ENCODE measurements at regions not wholly inside any gene's neighbourhood (a gene's known extent, or its start where the extent isn't known, plus 50 kb on each side); places are given as distances from the start of the nearest gene placed in this dataset.

DNA sequence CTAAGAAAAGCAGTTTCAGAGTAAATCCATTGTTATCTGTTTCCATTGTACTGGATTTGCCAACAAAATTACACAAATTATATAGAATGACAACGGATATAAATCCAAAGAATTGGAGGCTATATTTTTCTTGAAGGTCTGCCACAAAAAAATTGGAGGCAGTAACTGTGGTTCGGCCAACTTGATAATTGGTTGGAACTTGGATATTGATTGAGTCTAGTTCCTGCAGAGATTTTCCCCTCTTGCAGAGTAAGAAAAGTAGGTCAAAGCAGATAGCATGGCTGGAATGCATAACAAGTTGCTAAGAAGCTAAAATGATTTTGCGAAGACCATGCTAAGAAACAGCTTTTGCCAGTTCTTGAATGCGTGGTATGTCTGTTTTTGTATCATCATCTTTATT, 269.6 kb upstream of the CFAP20DC start:
- no peaks in the 10 kb centered on the region for H3K9me3 ChIP-seq (ENCODE audit: control insufficient read depth in 4 of 4, low read length in 3 of 4)
- no peak overlapping the region for H3K9ac ChIP-seq (ENCODE audit: low read depth in 1 of 2, low read length in 2 of 2)
- peaks cover 0 to 1% (median 0%) of the 10 kb centered on the region in 4 donors for H3K4me1 ChIP-seq (ENCODE audit: control insufficient read depth in 4 of 4, insufficient read depth in 4 of 4, low read length in 3 of 4)
- H3K27ac ChIP-seq (ENCODE audit: low read depth in 1 of 2, low read length in 2 of 2) = no peak overlapping the region
- H3K27me3 ChIP-seq (ENCODE audit: control insufficient read depth in 4 of 4, insufficient read depth in 4 of 4, low read length in 3 of 4) = peaks cover 0 to 4% (median 0%) of the 10 kb centered on the region in 4 donors
- no peak for TF ChIP-seq HNF4G (IDR thresholded peaks at IDR 0.05)
- TF ChIP-seq YY1 (IDR thresholded peaks at IDR 0.05) = no peak
- TF ChIP-seq ATF3 (IDR thresholded peaks at IDR 0.05) = no peak
- no peak for TF ChIP-seq JUND (IDR thresholded peaks at IDR 0.05)
- no peak for TF ChIP-seq TAF1 (conservative IDR thresholded peaks at IDR 0.05)
- H3K36me3 ChIP-seq (ENCODE audit: control insufficient read depth in 4 of 4, insufficient read depth in 3 of 4, low read depth in 1 of 4, low read length in 3 of 4) = no peaks in the 10 kb centered on the region
- 86% methylated on average over 4 of the region's 4 CpGs for WGBS
- H3K4me3 ChIP-seq (ENCODE audit: low read depth in 1 of 3, low read length in 3 of 3) = no peak overlapping the region
- DNase-seq (ENCODE audit: low spot score) = no peak

- Histone ChIP-seq H3K4me1 (ENCODE audit: control insufficient read depth in 4 of 4, insufficient read depth in 4 of 4, low read length in 3 of 4) (peaks cover 0 to 1% (median 0%) of the 10 kb centered on the region in 4 donors), H3K27me3 (ENCODE audit: control insufficient read depth in 4 of 4, insufficient read depth in 4 of 4, low read length in 3 of 4) (peaks cover 0 to 4% (median 0%) of the 10 kb centered on the region in 4 donors), H3K27ac (ENCODE audit: low read depth in 1 of 2, low read length in 2 of 2) (no peak overlapping the region), H3K9me3 (ENCODE audit: control insufficient read depth in 4 of 4, low read length in 3 of 4) (no peaks in the 10 kb centered on the region), H3K36me3 (ENCODE audit: control insufficient read depth in 4 of 4, insufficient read depth in 3 of 4, low read depth in 1 of 4, low read length in 3 of 4) (no peaks in the 10 kb centered on the region), H3K9ac (ENCODE audit: low read depth in 1 of 2, low read length in 2 of 2) (no peak overlapping the region), H3K4me3 (ENCODE audit: low read depth in 1 of 3, low read length in 3 of 3) (no peak overlapping the region)
- DNase-seq (ENCODE audit: low spot score) = no peak
- WGBS = 67% methylated on average over 1 of the region's 1 CpG
- no peak for TF ChIP-seq NR2F2 (IDR thresholded peaks at IDR 0.05)
- TF ChIP-seq HNF4A (conservative IDR thresholded peaks at IDR 0.05) = no peak
- no peak for TF ChIP-seq GABPA (IDR thresholded peaks at IDR 0.05 in 1 of 2, conservative IDR thresholded peaks at IDR 0.05 in 1 of 2)
- no peak for TF ChIP-seq TAF1 (conservative IDR thresholded peaks at IDR 0.05)
- TF ChIP-seq ATF3 (IDR thresholded peaks at IDR 0.05) = no peak
- no peak for TF ChIP-seq FOXA1 (IDR thresholded peaks at IDR 0.05)
- TF ChIP-seq, protein P1, sequence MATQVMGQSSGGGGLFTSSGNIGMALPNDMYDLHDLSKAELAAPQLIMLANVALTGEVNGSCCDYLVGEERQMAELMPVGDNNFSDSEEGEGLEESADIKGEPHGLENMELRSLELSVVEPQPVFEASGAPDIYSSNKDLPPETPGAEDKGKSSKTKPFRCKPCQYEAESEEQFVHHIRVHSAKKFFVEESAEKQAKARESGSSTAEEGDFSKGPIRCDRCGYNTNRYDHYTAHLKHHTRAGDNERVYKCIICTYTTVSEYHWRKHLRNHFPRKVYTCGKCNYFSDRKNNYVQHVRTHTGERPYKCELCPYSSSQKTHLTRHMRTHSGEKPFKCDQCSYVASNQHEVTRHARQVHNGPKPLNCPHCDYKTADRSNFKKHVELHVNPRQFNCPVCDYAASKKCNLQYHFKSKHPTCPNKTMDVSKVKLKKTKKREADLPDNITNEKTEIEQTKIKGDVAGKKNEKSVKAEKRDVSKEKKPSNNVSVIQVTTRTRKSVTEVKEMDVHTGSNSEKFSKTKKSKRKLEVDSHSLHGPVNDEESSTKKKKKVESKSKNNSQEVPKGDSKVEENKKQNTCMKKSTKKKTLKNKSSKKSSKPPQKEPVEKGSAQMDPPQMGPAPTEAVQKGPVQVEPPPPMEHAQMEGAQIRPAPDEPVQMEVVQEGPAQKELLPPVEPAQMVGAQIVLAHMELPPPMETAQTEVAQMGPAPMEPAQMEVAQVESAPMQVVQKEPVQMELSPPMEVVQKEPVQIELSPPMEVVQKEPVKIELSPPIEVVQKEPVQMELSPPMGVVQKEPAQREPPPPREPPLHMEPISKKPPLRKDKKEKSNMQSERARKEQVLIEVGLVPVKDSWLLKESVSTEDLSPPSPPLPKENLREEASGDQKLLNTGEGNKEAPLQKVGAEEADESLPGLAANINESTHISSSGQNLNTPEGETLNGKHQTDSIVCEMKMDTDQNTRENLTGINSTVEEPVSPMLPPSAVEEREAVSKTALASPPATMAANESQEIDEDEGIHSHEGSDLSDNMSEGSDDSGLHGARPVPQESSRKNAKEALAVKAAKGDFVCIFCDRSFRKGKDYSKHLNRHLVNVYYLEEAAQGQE (IDR thresholded peaks at IDR 0.05) = no peak
- TF ChIP-seq YY1 (IDR thresholded peaks at IDR 0.05) = no peak
- TF ChIP-seq JUND (IDR thresholded peaks at IDR 0.05) = no peak
- no peak for TF ChIP-seq RAD21 (IDR thresholded peaks at IDR 0.05)
- TF ChIP-seq HNF4G (IDR thresholded peaks at IDR 0.05) = no peak
- TF ChIP-seq, protein P2, sequence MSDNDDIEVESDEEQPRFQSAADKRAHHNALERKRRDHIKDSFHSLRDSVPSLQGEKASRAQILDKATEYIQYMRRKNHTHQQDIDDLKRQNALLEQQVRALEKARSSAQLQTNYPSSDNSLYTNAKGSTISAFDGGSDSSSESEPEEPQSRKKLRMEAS (IDR thresholded peaks at IDR 0.05) = no peak
- TF ChIP-seq, protein P3, sequence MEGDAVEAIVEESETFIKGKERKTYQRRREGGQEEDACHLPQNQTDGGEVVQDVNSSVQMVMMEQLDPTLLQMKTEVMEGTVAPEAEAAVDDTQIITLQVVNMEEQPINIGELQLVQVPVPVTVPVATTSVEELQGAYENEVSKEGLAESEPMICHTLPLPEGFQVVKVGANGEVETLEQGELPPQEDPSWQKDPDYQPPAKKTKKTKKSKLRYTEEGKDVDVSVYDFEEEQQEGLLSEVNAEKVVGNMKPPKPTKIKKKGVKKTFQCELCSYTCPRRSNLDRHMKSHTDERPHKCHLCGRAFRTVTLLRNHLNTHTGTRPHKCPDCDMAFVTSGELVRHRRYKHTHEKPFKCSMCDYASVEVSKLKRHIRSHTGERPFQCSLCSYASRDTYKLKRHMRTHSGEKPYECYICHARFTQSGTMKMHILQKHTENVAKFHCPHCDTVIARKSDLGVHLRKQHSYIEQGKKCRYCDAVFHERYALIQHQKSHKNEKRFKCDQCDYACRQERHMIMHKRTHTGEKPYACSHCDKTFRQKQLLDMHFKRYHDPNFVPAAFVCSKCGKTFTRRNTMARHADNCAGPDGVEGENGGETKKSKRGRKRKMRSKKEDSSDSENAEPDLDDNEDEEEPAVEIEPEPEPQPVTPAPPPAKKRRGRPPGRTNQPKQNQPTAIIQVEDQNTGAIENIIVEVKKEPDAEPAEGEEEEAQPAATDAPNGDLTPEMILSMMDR (IDR thresholded peaks at IDR 0.05; ENCODE audit: low read depth, low read length, missing input control) = no peak
Measured at GRCh38 chr3:59318881-59319280, 269.1 kb upstream of the CFAP20DC start.
